Stimulated activated CD4-positive, alpha-beta T cell treated with anti-CD3 and anti-CD28 coated beads, Interleukin-1b, Interleukin-23, amount 100 ng/mL, for 1 hour (primary cell): ENCODE measurements at regions not wholly inside any gene's neighbourhood (a gene's known extent, or its start where the extent isn't known, plus 50 kb on each side); places are given as distances from the start of the nearest gene placed in this dataset.

Experiments
- DNase-seq, 2 donors: peaks; one replicate each; pipeline ENCODE4 v3.0.0-alpha.2; 2020; ENCODE audit warnings: low read depth in 2 of 2

- no peak for DNase-seq
Observed at GRCh38 chr5:96584712-96585111, 77.5 kb upstream of the CAST start.

- no peak for DNase-seq
Observed at GRCh38 chr5:96588539-96588938, 73.6 kb upstream of the CAST start.

DNA sequence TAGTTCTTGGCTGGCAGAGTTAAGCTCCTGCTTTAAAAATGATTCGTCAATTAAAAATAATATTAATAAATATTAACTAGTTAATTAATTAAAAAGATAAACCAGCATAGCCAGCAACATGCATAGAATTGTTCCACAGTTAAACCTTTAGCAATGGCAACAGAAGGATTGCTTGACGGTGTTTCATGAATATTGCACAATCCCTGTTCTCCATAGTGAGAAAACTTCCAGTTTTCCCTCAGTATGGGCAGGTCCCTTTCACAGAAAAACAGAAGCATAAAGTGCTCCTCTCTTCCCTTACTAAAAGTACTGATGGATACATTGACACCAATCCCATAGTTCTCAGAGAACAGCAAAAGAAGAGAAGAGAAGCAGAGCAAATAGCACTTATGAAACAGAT is 71.4 kb upstream of the CAST start:
- no peak for DNase-seq

- DNase-seq, result no peak
Observed at GRCh38 chr5:96595300-96596090, 66.7 kb upstream of the CAST start.

- no peak for DNase-seq
Observed at GRCh38 chr5:96597438-96598020, 64.6 kb upstream of the CAST start.

GRCh38 chr5:96601200-96601599 is 61.0 kb upstream of the CAST start:
- no peak for DNase-seq

DNA sequence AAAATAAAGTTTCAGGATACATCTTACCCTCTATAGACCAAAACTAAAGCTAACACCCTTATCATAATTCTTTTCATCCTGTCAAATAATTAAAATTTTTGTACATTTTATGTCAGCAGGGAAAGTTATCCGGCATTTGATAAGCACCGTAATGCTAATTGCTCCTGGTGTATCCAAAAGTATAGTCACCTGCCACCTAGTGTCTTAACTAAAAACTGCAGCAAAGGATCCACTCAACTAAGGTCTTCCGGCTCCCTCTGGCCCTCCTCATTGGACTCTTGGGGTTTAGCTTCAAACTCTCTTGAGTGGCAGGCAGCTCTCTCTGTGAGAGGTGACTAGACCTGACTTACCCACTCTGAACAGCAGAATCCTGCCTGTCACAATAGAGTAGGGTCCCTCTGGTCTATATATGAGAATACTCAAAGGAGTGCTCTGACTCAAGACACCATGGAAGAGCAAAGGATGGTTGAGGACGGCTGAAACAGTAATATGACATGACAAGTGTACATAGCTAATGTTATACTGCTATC is 60.4 kb upstream of the CAST start:
- peak in 1 of 2 donors; percentile 23 for DNase-seq

DNA sequence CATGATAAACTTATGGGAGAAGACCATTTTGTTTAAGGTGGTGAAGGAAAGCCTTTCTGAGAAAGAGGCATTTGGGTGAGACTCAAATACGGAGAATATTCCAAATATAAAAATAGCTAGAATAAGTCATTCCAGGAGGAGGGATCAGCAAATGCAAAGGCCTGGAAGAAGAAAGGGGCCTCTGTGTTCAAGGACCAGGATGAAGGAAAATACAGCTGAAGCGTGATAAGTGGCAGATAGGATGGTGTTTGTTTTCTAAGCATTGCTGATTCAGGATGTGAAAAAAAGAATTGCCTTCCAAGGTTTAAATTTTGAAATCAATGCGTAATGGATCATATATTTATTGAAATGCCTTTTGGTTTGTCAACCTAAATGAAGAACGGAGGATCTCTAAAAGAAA is 59.4 kb upstream of the CAST start:
- DNase-seq, result no peak

GRCh38 chr5:96605144-96605837 is 56.9 kb upstream of the CAST start:
- no peak for DNase-seq

DNA sequence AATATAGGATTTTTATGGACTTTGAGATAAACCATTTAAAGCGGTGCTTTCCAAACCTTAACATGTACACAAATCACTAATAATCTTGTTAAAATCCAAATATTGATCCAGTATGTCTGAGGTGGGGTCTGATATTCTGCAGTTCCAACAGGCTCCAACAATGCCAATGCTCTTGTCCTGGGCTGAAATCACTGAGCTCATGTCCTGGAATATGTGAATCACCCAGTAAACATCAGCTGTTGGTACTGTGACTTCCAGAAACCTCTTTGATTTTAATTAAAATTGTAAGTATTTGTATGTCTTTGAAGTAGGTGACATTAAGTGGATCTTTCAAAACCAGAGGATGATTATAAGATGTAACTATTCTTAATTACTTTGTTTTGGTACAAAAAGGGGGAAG is 52.8 kb upstream of the CAST start:
- DNase-seq, result no peak

DNA sequence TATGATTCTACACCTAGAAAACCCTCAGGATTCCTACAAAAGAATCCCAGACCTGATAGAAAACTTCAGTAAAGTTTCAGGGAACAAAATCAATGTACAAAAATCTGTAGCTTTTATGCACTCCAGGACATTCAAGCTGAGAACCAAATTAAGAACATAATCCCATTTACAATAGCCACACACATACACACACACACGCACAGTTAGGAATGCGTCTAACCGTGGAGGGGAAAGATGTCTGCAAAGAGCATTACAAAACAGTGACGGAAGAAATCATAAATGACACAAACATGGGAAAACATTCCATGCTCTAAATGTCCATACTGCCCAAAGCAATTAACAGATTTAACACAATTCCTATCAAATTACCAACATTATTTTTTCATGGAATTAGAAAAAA is 51.4 kb upstream of the CAST start:
- DNase-seq, result no peak

DNA sequence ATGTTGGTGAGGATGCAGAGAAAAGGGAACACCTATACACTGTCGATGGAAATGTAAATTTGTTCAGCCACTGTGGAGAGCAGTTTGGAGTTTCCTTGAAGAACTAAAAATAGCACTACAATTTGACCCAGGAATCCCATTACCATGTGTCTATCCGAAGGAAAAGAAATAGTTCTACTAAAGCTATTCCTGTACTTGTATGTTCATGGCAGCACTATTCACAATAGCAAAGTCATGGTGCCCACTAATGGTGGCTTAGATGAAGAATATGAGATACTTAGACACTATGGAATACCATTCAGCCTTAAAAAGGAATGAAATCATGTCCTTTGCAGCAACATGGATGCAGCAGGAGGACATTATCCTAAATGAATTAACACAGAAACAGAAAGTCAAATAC is 50.2 kb upstream of the CAST start:
- no peak for DNase-seq
